A172 (cell line): ENCODE measurements at regions not wholly inside any gene's neighbourhood (a gene's known extent, or its start where the extent isn't known, plus 50 kb on each side); places are given as distances from the start of the nearest gene placed in this dataset.
A peak's percentile ranks its signal among the peaks of the same experiment; 100 is the strongest.

ENCODE experiments used
- DNase-seq: peaks from one replicate; pipeline ENCODE4 v3.0.0-alpha.2; 2015; ENCODE audit warnings: low spot score

DNA sequence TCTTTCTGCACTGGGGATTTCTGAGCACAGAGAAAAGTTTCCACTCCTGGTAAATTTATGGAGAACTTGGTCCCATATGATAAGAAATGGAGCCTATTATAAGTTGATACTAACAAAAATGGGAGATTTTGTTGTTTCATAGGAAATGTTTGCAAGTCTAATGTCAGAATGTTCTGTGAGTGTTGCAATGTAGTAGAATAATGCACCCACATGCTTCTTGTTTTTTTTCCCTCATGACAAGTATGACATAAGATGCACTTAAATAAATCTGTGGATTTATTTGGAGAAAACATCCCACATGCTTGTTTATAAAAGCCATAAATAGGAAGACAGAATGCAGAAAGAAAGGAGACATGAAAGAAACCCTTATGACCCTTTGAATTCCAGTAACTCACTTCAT lies 50.8 kb upstream of the KCNJ6 start:
- DNase-seq = no peak

DNA sequence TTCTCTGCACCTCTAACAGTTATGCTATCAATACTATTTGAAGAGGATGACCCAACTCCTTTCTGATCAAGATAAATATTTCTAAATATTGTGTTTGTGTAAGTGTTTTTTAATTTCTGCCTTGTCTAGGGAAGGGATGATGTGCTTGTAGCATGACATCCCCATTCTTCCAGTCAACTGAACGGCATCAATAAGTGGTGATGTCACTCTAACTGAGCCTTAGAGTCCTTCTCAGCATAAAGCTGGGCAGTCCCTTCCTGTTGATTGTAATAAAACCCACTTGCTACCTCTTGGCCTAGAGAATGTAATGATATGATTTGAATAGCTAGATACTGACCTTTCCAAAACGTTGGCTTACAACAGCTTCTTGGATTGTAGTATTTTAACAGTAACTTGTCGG lies 52.5 kb upstream of the KCNJ6 start:
- no peak for DNase-seq

DNA sequence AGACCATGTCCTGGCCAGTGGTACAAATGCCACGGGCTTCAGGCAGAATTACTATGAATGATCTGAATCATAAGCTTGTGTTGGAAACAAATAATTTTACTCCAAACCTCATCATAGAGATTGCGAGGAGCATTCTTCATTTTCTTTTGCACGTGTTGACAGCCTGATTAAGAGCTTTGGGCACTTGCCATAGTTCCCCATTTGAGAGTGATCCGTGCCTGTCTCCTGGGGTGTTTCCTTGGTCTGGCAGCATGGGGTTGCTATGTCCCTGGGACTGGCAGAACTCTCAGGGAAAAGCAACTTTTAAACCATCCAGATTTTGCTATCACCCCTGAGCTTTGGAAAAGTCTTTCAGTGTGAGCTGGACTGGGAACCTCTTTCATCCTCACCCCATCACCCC lies 54.3 kb upstream of the KCNJ6 start:
- no peak for DNase-seq

DNA sequence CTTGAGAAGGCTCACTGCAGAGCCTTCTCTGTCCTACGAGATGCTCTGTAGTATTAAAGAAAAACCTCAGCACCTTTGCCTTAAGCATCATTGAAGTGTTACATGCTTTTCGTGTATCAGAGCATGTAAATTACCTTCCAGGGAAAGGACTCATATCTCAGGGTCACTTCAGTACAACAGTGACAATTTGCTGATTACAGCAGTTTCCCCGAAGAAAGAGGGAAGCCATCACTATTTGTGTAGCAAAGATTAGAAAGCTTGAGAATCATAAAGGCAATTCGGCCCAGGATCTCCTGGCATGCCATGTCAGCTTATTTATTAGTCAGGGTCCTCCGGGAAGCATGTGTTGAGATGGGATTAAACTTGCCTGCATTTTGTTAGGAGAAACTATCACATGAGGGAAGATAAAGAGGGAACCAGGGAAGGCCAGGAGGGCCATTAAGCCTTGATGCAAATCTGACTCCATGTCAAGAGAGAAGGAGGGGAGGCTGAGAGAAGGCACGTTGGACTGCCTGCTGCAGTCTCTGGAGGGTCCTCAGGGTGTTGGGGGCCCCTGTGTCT lies 55.2 kb upstream of the KCNJ6 start:
- no peak for DNase-seq

DNA sequence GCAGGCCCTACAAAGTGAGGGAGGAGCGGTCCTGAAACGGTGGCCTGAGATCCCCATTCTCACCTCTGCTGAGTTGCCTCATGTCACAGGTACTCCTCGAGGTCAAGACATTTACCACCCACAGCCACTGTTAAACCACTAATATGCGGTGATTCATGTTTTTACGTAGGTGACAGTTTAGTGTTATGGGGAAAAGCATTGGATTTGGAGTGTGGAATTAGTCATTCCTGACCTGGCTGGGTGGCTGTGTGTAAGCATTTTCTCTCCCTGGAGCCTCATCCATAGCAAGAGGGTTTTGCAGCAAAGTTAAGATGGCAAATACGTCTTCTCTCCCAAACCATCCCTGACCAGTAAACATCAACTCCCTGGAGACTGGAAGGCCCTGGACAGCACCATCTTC lies 57.8 kb upstream of the KCNJ6 start:
- peak; percentile 82 for DNase-seq

DNA sequence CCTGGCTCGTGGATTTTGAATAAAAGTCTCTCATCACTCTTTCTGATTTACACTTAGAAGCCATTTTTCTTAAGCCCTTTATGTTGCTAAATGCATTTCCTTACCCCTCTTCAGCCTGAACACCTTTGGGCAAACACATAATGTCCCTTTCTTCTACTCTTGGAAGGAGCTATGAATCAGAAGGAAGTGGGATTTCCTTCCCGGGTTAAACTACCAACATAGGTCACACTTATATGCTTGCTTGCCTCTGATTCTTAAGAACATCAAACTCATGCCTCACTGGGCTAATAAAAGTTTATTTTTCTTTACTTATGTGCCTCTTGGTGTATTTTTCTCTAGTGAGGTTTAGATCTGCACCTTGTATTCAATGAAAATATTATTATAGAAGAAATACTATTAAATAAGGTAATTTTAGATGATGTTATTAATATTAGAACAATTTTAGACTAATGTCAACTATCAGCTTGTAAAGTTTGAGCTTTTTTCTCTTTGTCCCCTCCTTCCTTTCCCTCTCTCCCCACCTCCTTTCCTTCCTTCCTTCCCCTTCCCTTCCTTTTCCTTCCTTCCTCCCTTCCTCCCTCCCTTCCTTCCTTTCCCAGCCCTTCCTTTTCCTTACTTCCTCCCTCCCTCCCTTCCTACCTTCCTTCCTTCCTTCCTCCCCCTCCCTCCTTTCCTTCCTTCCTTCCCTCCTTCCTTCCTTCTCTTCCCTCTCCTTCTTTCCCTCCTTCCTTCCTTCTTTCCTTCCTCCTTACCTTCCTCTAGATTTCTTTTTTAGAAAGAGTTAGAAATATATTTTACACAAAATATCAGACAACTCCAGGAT lies 66.5 kb upstream of the KCNJ6 start:
- DNase-seq = peak; percentile 22

DNA sequence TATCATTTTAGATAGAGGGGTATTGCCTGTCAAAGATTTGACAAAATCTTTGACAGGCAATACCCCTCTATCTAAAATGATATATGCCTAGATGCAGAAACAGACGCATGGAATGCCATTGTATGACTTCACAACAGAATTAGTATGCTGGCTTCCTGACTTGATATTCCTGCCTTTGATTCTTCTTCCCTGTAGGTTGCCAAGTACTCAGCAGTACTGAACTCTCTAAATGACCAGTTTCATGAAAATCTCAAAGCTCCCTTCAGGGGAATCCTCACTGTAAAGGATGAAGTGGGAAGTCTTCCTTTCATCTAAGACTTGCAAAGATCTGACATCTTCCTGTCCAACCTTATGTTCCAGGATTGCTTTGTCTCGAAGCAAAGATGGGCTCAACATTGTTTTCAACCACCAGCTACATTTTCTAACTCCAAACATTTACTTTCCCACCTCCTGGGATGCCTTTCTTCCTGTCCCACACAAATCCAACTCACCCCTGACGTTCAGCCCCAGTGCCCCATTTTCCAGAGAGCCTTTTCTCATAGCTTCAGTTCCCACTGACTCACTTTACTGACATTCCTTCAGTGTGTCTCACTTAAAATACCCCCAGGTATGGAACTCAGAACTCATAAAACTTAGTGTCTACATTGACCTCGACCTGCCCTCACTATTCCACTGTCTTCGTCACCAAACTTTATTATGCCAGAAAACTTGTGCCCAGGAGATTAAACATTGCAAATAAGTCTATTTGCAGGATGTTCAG lies 67.3 kb upstream of the KCNJ6 start:
- peak; percentile 79 for DNase-seq

DNA sequence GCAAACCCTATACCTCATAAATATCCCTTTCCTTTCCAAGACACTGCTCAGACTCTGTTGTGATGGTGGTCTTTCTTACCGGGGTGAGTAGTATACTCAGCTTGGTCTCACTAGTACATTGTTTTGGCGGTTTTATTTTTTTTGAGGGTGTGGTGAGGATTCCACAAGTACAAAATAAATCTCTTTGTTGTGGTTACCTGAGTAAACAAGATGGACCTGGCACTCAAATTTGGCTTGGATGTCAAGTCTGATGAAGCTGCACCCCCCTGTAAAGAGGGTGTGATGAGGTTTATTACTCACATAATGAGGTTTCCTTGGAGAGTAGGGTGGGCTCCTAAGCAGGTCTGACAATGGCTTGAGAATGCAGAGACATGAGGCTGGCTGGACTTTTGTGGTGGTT lies 68.2 kb upstream of the KCNJ6 start:
- peak; percentile 31 for DNase-seq

DNA sequence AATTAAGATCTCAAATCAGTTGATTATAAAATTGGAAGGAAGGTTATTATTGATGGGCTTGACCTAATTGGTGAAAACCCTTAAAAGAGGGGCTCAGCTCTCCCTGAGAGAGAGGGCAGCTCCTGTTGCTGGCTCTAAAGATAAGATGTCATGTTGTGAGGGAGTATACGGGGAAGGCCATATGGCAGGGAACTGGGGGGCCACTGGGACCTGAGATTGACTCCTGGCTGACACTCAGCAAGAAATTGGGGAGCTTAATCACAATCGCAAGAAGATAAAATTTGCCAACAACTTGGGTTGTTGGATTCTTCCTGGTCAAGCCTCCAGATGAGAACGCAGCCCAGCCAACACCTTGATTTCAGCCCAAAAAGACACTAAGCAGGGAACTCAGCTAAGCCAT lies 69.7 kb upstream of the KCNJ6 start:
- DNase-seq = no peak

DNA sequence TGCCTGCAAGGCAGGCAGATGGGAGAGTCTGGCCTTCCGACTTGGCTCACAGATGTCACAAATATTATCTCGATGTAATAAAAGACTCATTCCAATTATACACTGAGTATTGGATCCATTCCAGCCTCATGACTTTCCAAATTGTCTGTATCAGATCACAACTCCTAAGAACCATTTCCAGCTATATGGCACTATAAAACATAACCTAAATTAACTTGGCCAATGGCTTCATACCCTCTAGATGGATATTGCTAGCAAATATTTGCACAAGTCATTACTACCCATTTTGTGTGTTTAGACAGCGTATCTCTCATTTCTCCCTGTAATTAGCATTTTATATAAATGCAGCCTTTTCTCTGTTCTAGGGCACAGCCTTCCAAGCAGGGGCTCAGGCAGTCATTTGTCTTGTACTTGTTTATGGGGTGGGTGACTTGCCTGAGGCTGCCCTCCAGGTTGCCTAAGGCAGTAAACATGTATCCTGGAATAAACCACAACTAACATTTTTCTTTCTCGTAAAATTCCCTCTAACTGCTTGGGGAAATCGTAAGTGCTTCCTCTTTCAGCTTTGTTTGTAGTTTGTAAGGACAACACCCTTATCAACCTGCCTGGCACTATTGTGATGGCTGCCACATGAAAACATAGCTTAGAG lies 70.6 kb upstream of the KCNJ6 start:
- peak; percentile 27 for DNase-seq

DNA sequence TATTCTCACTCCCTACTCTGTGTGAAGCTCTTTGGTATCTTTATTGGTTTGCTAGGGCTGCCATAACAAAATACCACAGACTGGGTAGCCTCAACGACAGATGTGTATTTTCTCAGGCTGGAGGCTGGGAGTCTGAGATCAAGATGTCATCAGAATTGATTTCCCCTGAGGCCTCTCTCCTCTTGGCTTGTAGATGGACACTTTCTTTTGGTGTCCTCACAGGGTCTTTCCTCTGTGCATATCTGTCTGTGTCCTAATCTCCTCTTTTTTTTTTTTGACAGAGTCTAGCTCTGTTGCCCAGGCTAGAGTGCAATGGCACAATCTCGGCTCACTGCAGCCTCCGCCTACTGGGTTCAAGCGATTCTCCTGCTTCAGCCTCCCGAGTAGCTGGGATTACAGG lies 71.4 kb upstream of the KCNJ6 start:
- no peak for DNase-seq

DNA sequence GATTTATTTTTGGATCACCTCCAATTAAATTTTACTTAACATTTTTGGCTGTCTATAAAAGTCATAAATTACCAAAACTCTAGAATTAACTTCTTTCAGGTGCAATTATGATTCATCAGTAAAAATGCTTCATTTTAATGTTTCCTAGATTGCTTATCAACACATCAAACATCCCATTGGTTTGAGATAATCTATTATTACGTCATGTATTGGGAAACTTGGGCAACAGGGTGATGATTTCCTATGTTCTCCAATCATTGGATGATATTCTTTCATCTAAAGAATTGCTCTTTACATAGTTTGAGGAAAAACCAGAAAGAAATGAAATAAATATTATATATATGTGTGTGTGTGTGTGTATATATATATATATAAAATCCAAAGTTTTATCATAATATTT lies 76.8 kb upstream of the KCNJ6 start:
- DNase-seq = no peak

DNA sequence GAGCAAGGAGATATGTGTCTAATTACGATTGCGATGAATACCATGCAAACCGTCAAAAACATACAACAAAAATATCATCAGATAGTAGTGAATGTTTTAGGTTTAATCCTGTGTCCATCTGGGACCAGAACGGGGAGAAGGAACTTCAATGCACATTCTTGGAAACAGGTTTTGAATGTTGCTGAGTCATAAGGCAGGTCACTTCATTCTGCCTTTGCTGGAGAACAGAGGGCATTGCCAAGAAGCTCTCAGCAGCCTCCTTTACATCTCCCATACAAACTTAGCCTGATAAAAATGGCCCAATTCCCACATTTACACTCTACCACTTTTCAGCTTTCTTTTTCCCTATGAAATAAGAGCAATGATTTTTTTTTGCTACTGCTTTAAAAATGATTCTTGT lies 78.0 kb upstream of the KCNJ6 start:
- peak; percentile 19 for DNase-seq

DNA sequence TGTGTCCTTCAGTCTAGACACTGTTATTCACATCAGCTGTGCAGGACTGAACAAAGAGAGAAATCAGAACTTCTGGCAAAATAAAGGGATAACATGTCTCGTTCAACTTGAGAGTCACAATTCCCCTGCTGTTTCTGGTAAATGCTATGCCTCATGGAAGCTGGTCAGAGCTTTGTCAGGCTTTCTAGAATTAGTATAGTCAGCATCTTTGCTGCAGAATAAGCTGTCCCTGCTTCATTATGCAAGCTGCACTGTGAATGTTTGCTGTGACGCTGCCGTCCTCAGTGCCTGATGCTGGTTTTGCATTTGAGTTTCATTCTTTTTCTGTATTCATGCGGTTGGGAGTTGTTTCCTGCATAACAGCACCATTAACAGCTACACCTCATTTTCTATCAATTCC lies 96.4 kb upstream of the KCNJ6 start:
- no peak for DNase-seq

DNA sequence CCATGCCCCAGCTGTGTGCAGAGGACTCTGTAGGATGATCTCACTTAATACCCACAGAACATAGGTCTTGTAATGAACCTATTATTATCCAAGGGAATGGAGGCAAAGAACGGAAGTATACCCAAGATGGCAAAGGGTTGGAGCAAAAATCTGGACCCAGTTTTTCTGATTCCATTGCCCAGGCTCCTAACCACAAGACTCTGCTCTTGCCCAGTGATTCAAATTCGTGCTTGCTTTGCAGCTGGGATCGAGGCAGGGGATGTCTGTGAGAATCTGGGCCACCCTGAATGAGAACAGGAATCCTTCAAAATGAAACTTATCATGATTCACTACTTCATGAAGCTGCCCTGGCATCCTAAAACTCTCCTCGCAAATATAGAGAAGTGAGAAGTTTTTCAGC lies 97.5 kb upstream of the KCNJ6 start:
- DNase-seq = no peak

DNA sequence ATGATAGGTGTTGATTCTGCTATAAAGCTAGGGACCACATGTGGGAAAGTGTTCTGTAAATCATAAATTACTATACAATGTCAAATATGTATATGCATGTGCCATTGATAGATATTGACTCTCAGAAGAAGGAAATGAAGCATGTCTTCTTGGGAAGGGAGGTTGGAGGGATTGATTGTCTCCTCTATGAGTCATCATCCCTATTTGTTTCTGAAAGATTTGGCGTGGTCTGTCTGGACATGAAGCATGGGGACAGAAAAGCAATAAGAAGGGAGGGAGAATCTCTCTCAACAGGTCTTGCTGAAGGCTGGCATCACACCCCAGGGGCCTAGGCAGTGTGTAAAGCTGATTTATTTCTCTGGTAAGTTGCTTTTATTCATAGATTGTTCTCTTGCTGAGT lies 98.0 kb upstream of the KCNJ6 start:
- no peak for DNase-seq

DNA sequence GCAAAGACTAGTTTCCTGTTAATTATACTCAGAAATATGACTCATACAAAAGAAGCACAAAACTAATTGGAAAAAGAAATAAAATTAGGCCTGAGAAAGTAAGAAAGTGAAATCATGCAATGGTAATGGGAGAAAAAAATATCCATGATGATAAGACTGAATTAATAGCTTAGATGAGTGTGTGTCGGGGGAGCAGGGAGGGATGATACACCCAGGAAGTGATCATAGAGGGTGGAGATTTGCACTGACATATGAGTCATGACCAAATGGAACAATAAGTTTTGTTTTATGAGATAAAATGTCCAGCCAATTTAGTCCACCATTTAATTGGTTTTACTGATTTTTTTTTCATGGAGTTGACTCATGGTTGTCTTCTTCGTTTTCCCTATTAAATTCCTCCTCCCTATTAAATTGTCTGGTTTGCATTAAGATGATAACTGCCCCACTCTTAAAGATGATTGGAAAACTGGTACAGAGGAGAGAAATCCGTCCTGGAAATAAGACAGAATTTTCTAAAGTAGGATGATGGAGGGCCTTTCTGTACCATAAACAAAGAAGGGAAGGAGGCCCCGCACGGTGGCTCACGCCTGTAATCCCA lies 111.7 kb upstream of the KCNJ6 start:
- peak; percentile 97 for DNase-seq

DNA sequence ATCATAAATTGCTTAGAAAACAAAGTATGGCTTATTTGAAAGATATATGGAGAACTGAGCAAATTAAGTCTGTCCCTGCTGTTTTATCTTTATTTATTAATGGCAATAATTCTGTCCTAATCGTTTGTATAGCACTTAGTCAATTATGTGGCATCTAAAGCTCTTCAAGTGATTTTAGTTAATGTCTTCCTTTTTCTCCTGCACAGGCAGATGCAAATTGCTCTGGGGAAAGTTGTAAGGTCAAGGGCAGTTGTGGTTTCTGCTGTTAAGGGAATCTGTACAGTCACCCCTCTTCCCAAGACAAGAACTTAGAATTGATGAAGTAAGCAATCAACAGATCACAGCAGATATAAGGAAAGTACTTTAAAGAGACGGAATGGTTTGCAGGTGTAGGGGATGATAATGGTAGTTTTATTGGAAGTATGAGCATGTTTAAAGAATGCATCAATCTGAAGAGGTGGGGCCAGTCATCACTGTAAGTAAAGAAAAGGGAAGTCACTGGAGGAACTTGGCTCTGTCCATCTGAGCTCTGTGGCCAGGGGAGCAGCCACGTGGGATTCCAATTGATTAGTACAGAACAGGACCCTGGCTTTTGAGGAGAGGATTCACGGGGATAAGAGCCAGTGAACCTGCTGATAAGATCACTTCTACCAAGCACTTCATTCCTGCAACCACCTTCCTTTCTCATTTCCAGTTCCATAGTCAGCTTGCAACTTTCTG lies 116.0 kb upstream of the KCNJ6 start:
- DNase-seq = peak; percentile 44

DNA sequence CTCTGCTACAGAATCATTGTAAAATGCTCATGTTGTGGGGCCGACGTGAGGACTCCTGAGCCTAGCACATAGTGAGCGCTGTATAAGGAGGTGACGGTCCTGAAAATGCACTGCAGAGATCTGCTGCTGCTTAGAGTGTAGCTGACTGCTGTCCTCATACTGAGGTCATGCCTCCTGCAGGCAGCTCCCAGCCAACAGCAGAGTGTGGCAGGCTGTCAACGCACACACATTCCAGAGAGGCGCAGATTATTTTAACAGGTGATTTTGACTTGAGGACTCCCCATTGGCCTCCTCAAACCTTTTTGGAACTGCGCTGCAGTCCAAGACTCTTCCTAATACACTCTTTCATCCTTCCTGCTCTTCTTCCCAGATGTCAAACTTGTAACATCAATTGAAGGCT lies 119.8 kb upstream of the KCNJ6 start:
- no peak for DNase-seq

DNA sequence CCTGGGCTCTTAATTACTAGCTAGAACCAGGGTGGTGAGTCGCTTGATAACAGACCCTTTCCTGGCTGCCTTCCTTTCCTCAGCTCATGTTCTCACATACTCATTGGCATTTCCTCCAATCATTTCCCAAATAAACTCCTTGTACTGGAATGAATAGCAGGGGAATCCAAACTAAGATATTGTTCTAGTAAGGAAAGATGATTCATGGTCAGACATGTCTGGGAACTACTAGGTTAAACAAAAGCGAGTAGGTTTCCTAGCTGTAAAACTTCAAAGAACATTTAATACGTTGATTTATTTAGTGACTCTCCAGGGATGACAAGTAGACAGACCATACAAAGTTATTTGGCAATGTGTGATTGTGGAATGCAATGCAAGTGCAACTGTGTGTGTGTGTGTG lies 121.2 kb upstream of the KCNJ6 start:
- peak; percentile 69 for DNase-seq

DNA sequence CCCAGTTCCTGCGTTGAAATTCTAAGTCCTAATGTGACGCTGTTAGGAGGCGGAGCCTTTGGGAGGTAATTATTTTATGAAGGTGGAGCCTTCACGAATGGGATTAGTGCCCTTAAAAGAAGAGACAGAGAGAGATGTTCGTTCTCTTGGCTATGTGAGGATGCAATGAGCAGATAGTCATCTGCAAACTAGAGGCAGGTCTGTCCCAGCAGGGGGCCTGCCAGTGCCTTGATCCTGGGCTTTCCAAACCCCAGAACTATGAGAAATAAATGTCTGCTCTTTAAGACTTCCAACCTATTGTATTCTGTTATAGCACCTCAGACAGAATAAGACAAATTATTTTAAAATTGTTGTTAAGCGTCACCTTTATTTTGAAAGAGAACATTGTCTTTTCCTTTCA lies 123.1 kb upstream of the KCNJ6 start:
- DNase-seq = no peak

DNA sequence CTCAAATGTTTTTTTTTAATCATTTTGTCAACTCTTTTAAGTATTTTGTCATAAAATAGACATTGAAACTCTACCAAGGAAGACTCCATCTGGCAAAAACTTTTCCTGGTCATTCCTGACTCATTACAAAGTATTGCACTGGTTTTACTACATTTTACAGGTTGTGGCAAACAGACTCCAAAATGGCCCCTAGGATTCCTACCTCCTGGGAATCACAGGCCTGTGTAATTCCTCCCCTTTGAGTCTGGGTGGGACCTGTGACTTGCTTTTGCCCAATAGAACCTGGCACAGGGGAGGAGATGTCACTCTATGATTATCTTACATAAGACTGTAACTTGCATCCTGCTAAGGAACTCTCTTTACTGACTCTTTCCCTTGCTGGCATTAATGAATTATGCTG lies 123.6 kb upstream of the KCNJ6 start:
- no peak for DNase-seq
